ENCODE measurements at regions not wholly inside any gene's neighbourhood (a gene's known extent, or its start where the extent isn't known, plus 50 kb on each side); places are given as distances from the start of the nearest gene placed in this dataset.

- TF ChIP-seq CTCF (IDR thresholded peaks at IDR 0.05 in 4 of 5, conservative IDR thresholded peaks at IDR 0.05 in 1 of 5), result no peak
- no peak for TF ChIP-seq POLR2A (IDR thresholded peaks at IDR 0.05)
These were observed 383.0 kb upstream of the B3GAT1 start for GRCh38 chr11:134795017-134795416.
